ENCODE measurements at regions not wholly inside any gene's neighbourhood (a gene's known extent, or its start where the extent isn't known, plus 50 kb on each side); places are given as distances from the start of the nearest gene placed in this dataset.
"Not testable (repeated sequence)": the region's sequence is repeated elsewhere in the genome, so short reads cannot be mapped to it uniquely, and the experiment has no call there.

DNA sequence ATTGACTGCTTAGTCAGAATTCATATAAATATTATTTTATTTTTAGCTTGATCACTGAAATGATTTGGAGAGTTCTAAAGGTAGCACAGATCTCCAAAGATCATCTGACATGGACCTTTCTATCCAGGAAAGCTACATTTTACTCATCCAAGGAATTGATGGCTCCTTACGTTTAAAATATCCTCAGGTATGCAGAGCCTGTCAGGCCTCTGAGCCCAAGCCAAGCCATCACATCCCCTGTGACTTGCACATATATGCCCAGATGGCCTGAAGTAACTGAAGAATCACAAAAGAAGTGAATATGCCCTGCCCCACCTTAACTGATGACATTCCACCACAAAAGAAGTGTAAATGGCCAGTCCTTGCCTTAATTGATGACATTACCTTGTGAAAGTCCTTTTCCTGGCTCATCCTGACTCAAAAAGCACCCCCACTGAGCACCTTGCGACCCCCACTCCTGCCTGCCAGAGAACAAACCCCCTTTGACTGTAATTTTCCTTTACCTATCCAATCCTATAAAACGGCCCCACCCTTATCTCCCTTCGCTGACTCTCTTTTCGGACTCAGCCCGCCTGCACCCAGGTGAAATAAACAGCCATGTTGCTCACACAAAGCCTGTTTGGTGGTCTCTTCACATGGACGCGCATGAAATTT, 411.6 kb upstream of the RORB start:
- TF ChIP-seq, protein P1, sequence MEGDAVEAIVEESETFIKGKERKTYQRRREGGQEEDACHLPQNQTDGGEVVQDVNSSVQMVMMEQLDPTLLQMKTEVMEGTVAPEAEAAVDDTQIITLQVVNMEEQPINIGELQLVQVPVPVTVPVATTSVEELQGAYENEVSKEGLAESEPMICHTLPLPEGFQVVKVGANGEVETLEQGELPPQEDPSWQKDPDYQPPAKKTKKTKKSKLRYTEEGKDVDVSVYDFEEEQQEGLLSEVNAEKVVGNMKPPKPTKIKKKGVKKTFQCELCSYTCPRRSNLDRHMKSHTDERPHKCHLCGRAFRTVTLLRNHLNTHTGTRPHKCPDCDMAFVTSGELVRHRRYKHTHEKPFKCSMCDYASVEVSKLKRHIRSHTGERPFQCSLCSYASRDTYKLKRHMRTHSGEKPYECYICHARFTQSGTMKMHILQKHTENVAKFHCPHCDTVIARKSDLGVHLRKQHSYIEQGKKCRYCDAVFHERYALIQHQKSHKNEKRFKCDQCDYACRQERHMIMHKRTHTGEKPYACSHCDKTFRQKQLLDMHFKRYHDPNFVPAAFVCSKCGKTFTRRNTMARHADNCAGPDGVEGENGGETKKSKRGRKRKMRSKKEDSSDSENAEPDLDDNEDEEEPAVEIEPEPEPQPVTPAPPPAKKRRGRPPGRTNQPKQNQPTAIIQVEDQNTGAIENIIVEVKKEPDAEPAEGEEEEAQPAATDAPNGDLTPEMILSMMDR (conservative IDR thresholded peaks at IDR 0.05) = not testable (repeated sequence)
- not testable (repeated sequence) for TF ChIP-seq ZFX (IDR thresholded peaks at IDR 0.05)

All from C4-2B (cell line).